Esophagus squamous epithelium (tissue), 4 donors: ENCODE measurements at regions not wholly inside any gene's neighbourhood (a gene's known extent, or its start where the extent isn't known, plus 50 kb on each side); places are given as distances from the start of the nearest gene placed in this dataset.

ENCODE experiments used
- CTCF ChIP-seq, 6 experiments: fragments of 450-650 bp in 4 of 6; fragments of 200-600 bp in 2 of 6; sonication (generic) in 2 of 6; IDR thresholded peaks; one replicate each; pipeline ENCODE4 v1.5.1; 2016 to 2019; ENCODE audit warnings: antibody characterized with exemption in 6 of 6, mild to moderate bottlenecking in 4 of 6, moderate library complexity in 4 of 6
- POLR2A ChIP-seq, 4 donors: fragments of 450-650 bp; IDR thresholded peaks; one replicate each; pipeline ENCODE4 v1.6.1; 2017; ENCODE audit warnings: antibody characterized with exemption in 4 of 4, mild to moderate bottlenecking in 4 of 4, moderate library complexity in 3 of 4

GRCh38 chr12:115528466-115528865 is 749.0 kb downstream of the MED13L start:
- TF ChIP-seq CTCF (IDR thresholded peaks at IDR 0.05): no peak
- TF ChIP-seq POLR2A (IDR thresholded peaks at IDR 0.05): no peak
